SK-N-SH (cell line): ENCODE measurements at regions not wholly inside any gene's neighbourhood (a gene's known extent, or its start where the extent isn't known, plus 50 kb on each side); places are given as distances from the start of the nearest gene placed in this dataset.

Experiments used
- CTCF ChIA-PET: fragments of 300-600, 350-600 bp; formaldehyde crosslinking; extraction: SDS; loops from one replicate; lab custom pipeline; 2021; lab: Yijun Ruan, JAX
- POLR2A ChIA-PET: fragments of 350-600 bp; sonication (Branson Sonifier 250); formaldehyde crosslinking; extraction: SDS; loops from one replicate; lab custom pipeline; 2020; ENCODE audit warnings: antibody characterized with exemption, inconsistent platforms; lab: Yijun Ruan, JAX
- DNase-seq: peaks from one replicate; pipeline ENCODE4 v3.0.0; 2012
- H2AFZ ChIP-seq: fragments of 200-600 bp; sonication (generic); 2 replicates; pipeline ENCODE4 v1.8.1; 2016; ENCODE audit warnings: antibody characterized with exemption, mild to moderate bottlenecking, low read depth
- H3F3A ChIP-seq: fragments of 200-600 bp; sonication (generic); replicated peaks from 2 replicates; pipeline ENCODE3; 2016; ENCODE audit warnings: antibody characterized with exemption, mild to moderate bottlenecking; ENCODE audit not compliant: insufficient read depth
- H3K27ac ChIP-seq, 2 experiments: fragments of 200-500 bp in 1 of 2; fragments of 200-600 bp in 1 of 2; sonication (Bioruptor generic) in 1 of 2; sonication (generic), shearing (Covaris generic) in 1 of 2; 2 replicates each; pipeline versions ENCODE4 v1.5.1 to v1.6.1; 2014 to 2016; ENCODE audit warnings: low read depth in 2 of 2, inconsistent platforms in 1 of 2, low read length in 1 of 2, mild to moderate bottlenecking in 1 of 2, mixed read lengths in 1 of 2
- H3K27me3 ChIP-seq: fragments of 200-600 bp; sonication (generic), shearing (Covaris generic); 2 replicates; pipeline ENCODE4 v1.6.1; 2016; ENCODE audit warnings: mixed run types; ENCODE audit not compliant: insufficient read depth
- H3K36me3 ChIP-seq, 2 experiments: fragments of 200-500 bp in 1 of 2; fragments of 200-600 bp in 1 of 2; sonication (Bioruptor generic) in 1 of 2; sonication (generic) in 1 of 2; replicated peaks in 1 of 2; 2 replicates each; pipeline versions ENCODE3 to v1.5.1; 2014 to 2016; ENCODE audit warnings: low read length in 1 of 2, mild to moderate bottlenecking in 1 of 2; ENCODE audit not compliant: insufficient read depth in 2 of 2, control insufficient read depth in 1 of 2
- H3K4me1 ChIP-seq, 2 experiments: fragments of 200-500 bp in 1 of 2; fragments of 200-600 bp in 1 of 2; sonication (Bioruptor generic) in 1 of 2; sonication (generic), shearing (Covaris generic) in 1 of 2; 2 replicates each; pipeline versions ENCODE4 v1.5.1 to v1.6.1; 2014 to 2016; ENCODE audit warnings: low read depth in 1 of 2, low read length in 1 of 2, mixed run types in 1 of 2; ENCODE audit not compliant: insufficient read depth in 2 of 2, control insufficient read depth in 1 of 2
- H3K4me2 ChIP-seq: fragments of 200-600 bp; sonication (generic), shearing (Covaris generic); 2 replicates; pipeline ENCODE4 v1.6.1; 2017; ENCODE audit warnings: mixed run types
- H3K4me3 ChIP-seq, 2 experiments: fragments of 200-500 bp in 1 of 2; fragments of 200-600 bp in 1 of 2; sonication (Bioruptor generic) in 1 of 2; sonication (generic), shearing (Covaris generic) in 1 of 2; 2 replicates each; pipeline versions ENCODE4 v1.5.1 to v1.8.1; 2014 to 2016; ENCODE audit warnings: low read depth in 2 of 2, inconsistent platforms in 1 of 2, low read length in 1 of 2, mild to moderate bottlenecking in 1 of 2, mixed read lengths in 1 of 2, moderate library complexity in 1 of 2
- H3K79me2 ChIP-seq: fragments of 200-600 bp; sonication (generic); 2 replicates; pipeline ENCODE4 v1.8.1; 2017; ENCODE audit warnings: mild to moderate bottlenecking; ENCODE audit not compliant: insufficient read depth
- H3K9ac ChIP-seq: fragments of 200-600 bp; sonication (generic); 2 replicates; pipeline ENCODE4 v1.6.1; 2017; ENCODE audit warnings: mixed run types
- H3K9me2 ChIP-seq: fragments of 200-600 bp; sonication (generic); 2 replicates; pipeline ENCODE4 v1.6.1; 2017; ENCODE audit warnings: mixed run types
- H3K9me3 ChIP-seq: fragments of 200-600 bp; sonication (generic); 2 replicates; pipeline ENCODE4 v1.6.1; 2017; ENCODE audit warnings: mixed run types, mild to moderate bottlenecking, moderate library complexity
- H4K20me1 ChIP-seq: fragments of 200-600 bp; sonication (generic); 2 replicates; pipeline ENCODE4 v1.6.1; 2017; ENCODE audit warnings: mild to moderate bottlenecking, mixed run types; ENCODE audit not compliant: insufficient read depth
- CHD2 ChIP-seq: fragments of 150-350 bp; IDR thresholded peaks from 2 replicates; pipeline ENCODE4 v1.6.1; 2018; ENCODE audit warnings: low read length; ENCODE audit not compliant: partially characterized antibody
- ELF1 ChIP-seq: IDR thresholded peaks from 2 replicates; pipeline ENCODE4 v1.4.0; 2012
- EP300 ChIP-seq, 2 experiments: IDR thresholded peaks; 2 replicates each; pipeline versions ENCODE4 v1.4.0 to v1.6.1; 2012; ENCODE audit warnings: borderline replicate concordance in 1 of 2, low read depth in 1 of 2, low read length in 1 of 2
- FOSL2 ChIP-seq: IDR thresholded peaks from 2 replicates; pipeline ENCODE4 v1.4.0; 2012; ENCODE audit warnings: low read depth, mild to moderate bottlenecking, moderate library complexity, borderline replicate concordance
- FOXJ3 ChIP-seq: sonication (generic); formaldehyde crosslinking; IDR thresholded peaks from 2 replicates; pipeline ENCODE4 v1.5.1; 2020; ENCODE audit warnings: mild to moderate bottlenecking, missing genetic modification reagents
- GABPA ChIP-seq: IDR thresholded peaks from 2 replicates; pipeline ENCODE4 v1.4.0; 2012; ENCODE audit warnings: low read depth, mild to moderate bottlenecking
- GATA2 ChIP-seq: sonication (generic); formaldehyde crosslinking; IDR thresholded peaks from 2 replicates; pipeline ENCODE4 v1.5.0; 2020; ENCODE audit warnings: mild to moderate bottlenecking, missing genetic modification reagents
- IRF3 ChIP-seq: fragments of 150-350 bp; IDR thresholded peaks from 2 replicates; pipeline ENCODE4 v1.6.1; 2016; ENCODE audit warnings: mild to moderate bottlenecking, low read depth, low read length
- JUND ChIP-seq: IDR thresholded peaks from 2 replicates; pipeline ENCODE4 v1.4.0; 2012
- MAX ChIP-seq: IDR thresholded peaks from 2 replicates; pipeline ENCODE4 v1.4.0; 2012; ENCODE audit warnings: low read depth
- MEF2A ChIP-seq: IDR thresholded peaks from 2 replicates; pipeline ENCODE4 v1.4.0; 2012; ENCODE audit warnings: low read depth, borderline replicate concordance
- PBX3 ChIP-seq: IDR thresholded peaks from 2 replicates; pipeline ENCODE4; 2012
- RXRA ChIP-seq: IDR thresholded peaks from 2 replicates; pipeline ENCODE4 v1.4.0; 2012; ENCODE audit warnings: low read depth, mild to moderate bottlenecking, borderline replicate concordance
- SIN3A ChIP-seq: IDR thresholded peaks from 2 replicates; pipeline ENCODE4 v1.6.1; 2012; ENCODE audit warnings: low read depth, mild to moderate bottlenecking, low read length, moderate library complexity, borderline replicate concordance
- SMC3 ChIP-seq: IDR thresholded peaks from 2 replicates; pipeline ENCODE4 v1.6.1; 2012; ENCODE audit warnings: low read depth, low read length, improper control_type of control experiment
- TCF12 ChIP-seq: IDR thresholded peaks from 2 replicates; pipeline ENCODE4 v1.4.0; 2012
- USF1 ChIP-seq: IDR thresholded peaks from 2 replicates; pipeline ENCODE4 v1.4.0; 2012; ENCODE audit warnings: low read depth, borderline replicate concordance
- USF2 ChIP-seq: fragments of 150-350 bp; IDR thresholded peaks from 2 replicates; pipeline ENCODE4 v1.6.1; 2017; ENCODE audit warnings: antibody characterized with exemption, low read length, low read depth, borderline replicate concordance
- ZBTB33 ChIP-seq: IDR thresholded peaks from 2 replicates; pipeline ENCODE4 v1.4.0; 2012; ENCODE audit warnings: low read depth, borderline replicate concordance
- WGBS: methylation state at CpG from one replicate; pipeline ENCODE4 v1.1.6; 2017; ENCODE audit warnings: low lambda C conversion rate; 5-methylcytosine and 5-hydroxymethylcytosine counted together

- H3K27ac ChIP-seq, result no peak overlapping the region
- no peaks in the 10 kb centered on the region for H4K20me1 ChIP-seq
- H3K9ac ChIP-seq, result no peak overlapping the region
- no peak for TF ChIP-seq FOSL2
- H3K4me3 ChIP-seq, result no peak overlapping the region
- no peaks in the 10 kb centered on the region for H3K27me3 ChIP-seq
- DNase-seq, result no peak
- H3K79me2 ChIP-seq, result no peaks in the 10 kb centered on the region
- no peak overlapping the region for H3K4me2 ChIP-seq
- ChIA-PET POLR2A (no interaction called here), CTCF (no interaction called here)
- no peaks in the 10 kb centered on the region for H3K9me3 ChIP-seq
- no peaks in the 10 kb centered on the region; a peak in 1 of 4 replicates for H3K4me1 ChIP-seq
- H2AFZ ChIP-seq, result no peak overlapping the region
- H3K36me3 ChIP-seq, result no peaks in the 10 kb centered on the region
- no peaks in the 10 kb centered on the region for H3F3A ChIP-seq
- H3K9me2 ChIP-seq, result no peaks in the 10 kb centered on the region
- WGBS, result 93% methylated on average over 2 of the region's 2 CpGs
Observed at GRCh38 chr12:127161466-127161865, 1105.5 kb upstream of the TMEM132C start.

- Histone ChIP-seq H3K9ac (no peak overlapping the region), H3K79me2 (no peaks in the 10 kb centered on the region), H3K27ac (no peak overlapping the region)
- no peak for TF ChIP-seq MEF2A
- TF ChIP-seq USF2, result no peak
- TF ChIP-seq IRF3, result no peak
- TF ChIP-seq ZBTB33, result no peak
- no peak for TF ChIP-seq GABPA
- no peak for TF ChIP-seq JUND
- TF ChIP-seq FOSL2, result no peak
- TF ChIP-seq EP300 (IDR thresholded peaks at IDR 0.05; ENCODE audit: borderline replicate concordance in 1 of 2, low read depth in 1 of 2, low read length in 1 of 2), result no peak
- no peak for TF ChIP-seq RXRA
- no peak for TF ChIP-seq SMC3
- TF ChIP-seq FOXJ3, result no peak
- no peak for TF ChIP-seq USF1
- TF ChIP-seq GATA2 (CRISPR knock-in tag), result no peak
- TF ChIP-seq MAX, result no peak
- TF ChIP-seq SIN3A, result no peak
- no peak for TF ChIP-seq TCF12
- TF ChIP-seq CHD2, result no peak
- TF ChIP-seq ELF1, result no peak
- no peak for TF ChIP-seq PBX3
- TF ChIP-seq, all 33 proteins: peak for 0
- H3K9me2 ChIP-seq, result no peaks in the 10 kb centered on the region
- H3K4me3 ChIP-seq, result no peak overlapping the region
- H3K9me3 ChIP-seq, result no peaks in the 10 kb centered on the region
- H3F3A ChIP-seq, result no peaks in the 10 kb centered on the region
- no peaks in the 10 kb centered on the region for H4K20me1 ChIP-seq
- no peaks in the 10 kb centered on the region for H3K27me3 ChIP-seq
- H2AFZ ChIP-seq, result no peak overlapping the region
- no peaks in the 10 kb centered on the region for H3K36me3 ChIP-seq
- H3K4me2 ChIP-seq, result no peak overlapping the region
- DNase-seq, result no peak
- ChIA-PET CTCF (no interaction called here), POLR2A (no interaction called here)
- H3K4me1 ChIP-seq, result no peaks in the 10 kb centered on the region; a peak in 1 of 4 replicates
- 57% methylated on average over 2 of the region's 2 CpGs for WGBS
Observed at GRCh38 chr12:127162307-127162706, 1104.7 kb upstream of the TMEM132C start.
